ENCODE measurements at regions not wholly inside any gene's neighbourhood (a gene's known extent, or its start where the extent isn't known, plus 50 kb on each side); places are given as distances from the start of the nearest gene placed in this dataset.

DNA sequence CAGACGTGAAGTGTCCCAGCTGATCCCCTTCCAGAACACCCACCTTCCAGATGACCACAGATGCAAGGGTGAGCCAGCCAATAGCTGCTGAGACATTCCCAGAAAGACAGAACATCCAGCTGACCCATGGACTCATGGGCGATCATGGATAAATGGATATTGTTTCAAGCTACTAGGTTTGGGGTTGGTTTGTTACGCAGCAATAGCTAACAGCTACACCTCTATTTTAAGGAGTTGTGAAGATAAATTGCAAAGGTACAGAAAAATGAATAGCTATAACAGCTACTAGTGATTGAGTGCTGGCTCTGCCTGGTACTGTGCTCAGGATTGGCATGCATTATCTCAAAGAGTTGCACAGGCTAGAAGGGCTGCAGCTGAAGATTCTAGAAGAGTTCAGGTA is 122.5 kb downstream of the MIAT start:
- Histone ChIP-seq H3K9me3 (no peaks in the 10 kb centered on the region), H3K36me3 (peaks cover 15% of the 10 kb centered on the region), H3K4me3 (ENCODE audit: low read depth in 1 of 2, low read length in 1 of 2) (no peak overlapping the region), H3K27me3 (no peaks in the 10 kb centered on the region), H3K4me1 (ENCODE audit: control insufficient read depth in 1 of 2, insufficient read depth in 1 of 2, low read depth in 1 of 2, low read length in 1 of 2) (no peaks in the 10 kb centered on the region), H3K27ac (no peak overlapping the region)
- TF ChIP-seq CTCF (IDR thresholded peaks at IDR 0.05) = no peak

GRCh38 chr22:26780521-26780920 is 123.1 kb downstream of the MIAT start:
- no peaks in the 10 kb centered on the region for H3K9me3 ChIP-seq
- no peaks in the 10 kb centered on the region for H3K27me3 ChIP-seq
- H3K4me3 ChIP-seq (ENCODE audit: low read depth in 1 of 2, low read length in 1 of 2) = no peak overlapping the region
- no peaks in the 10 kb centered on the region for H3K4me1 ChIP-seq (ENCODE audit: control insufficient read depth in 1 of 2, insufficient read depth in 1 of 2, low read depth in 1 of 2, low read length in 1 of 2)
- no peak for TF ChIP-seq CTCF (IDR thresholded peaks at IDR 0.05)
- no peak overlapping the region for H3K27ac ChIP-seq
- H3K36me3 ChIP-seq = peaks cover 15% of the 10 kb centered on the region

GRCh38 chr22:26781062-26781461 is 123.7 kb downstream of the MIAT start:
- TF ChIP-seq CTCF (IDR thresholded peaks at IDR 0.05) = no peak
- Histone ChIP-seq H3K4me3 (ENCODE audit: low read depth in 1 of 2, low read length in 1 of 2) (no peak overlapping the region), H3K36me3 (peaks cover 15% of the 10 kb centered on the region), H3K9me3 (no peaks in the 10 kb centered on the region), H3K4me1 (ENCODE audit: control insufficient read depth in 1 of 2, insufficient read depth in 1 of 2, low read depth in 1 of 2, low read length in 1 of 2) (no peaks in the 10 kb centered on the region), H3K27ac (no peak overlapping the region), H3K27me3 (no peaks in the 10 kb centered on the region)

GRCh38 chr22:26781596-26781995 is 124.2 kb downstream of the MIAT start:
- Histone ChIP-seq H3K27me3 (no peaks in the 10 kb centered on the region), H3K4me3 (ENCODE audit: low read depth in 1 of 2, low read length in 1 of 2) (no peak overlapping the region), H3K27ac (no peak overlapping the region), H3K36me3 (peaks cover 15% of the 10 kb centered on the region), H3K9me3 (no peaks in the 10 kb centered on the region), H3K4me1 (ENCODE audit: control insufficient read depth in 1 of 2, insufficient read depth in 1 of 2, low read depth in 1 of 2, low read length in 1 of 2) (no peaks in the 10 kb centered on the region)
- no peak for TF ChIP-seq CTCF (IDR thresholded peaks at IDR 0.05)

- H3K9me3 ChIP-seq = no peaks in the 10 kb centered on the region
- no peaks in the 10 kb centered on the region for H3K4me1 ChIP-seq (ENCODE audit: control insufficient read depth in 1 of 2, insufficient read depth in 1 of 2, low read depth in 1 of 2, low read length in 1 of 2)
- no peak overlapping the region for H3K4me3 ChIP-seq (ENCODE audit: low read depth in 1 of 2, low read length in 1 of 2)
- H3K27ac ChIP-seq = no peak overlapping the region
- TF ChIP-seq CTCF (IDR thresholded peaks at IDR 0.05) = no peak
- H3K36me3 ChIP-seq = peaks cover 8% of the 10 kb centered on the region
- H3K27me3 ChIP-seq = no peaks in the 10 kb centered on the region
These were observed 126.5 kb downstream of the MIAT start for GRCh38 chr22:26783885-26784284.

GRCh38 chr22:26784772-26785171 is 127.4 kb downstream of the MIAT start:
- H3K4me3 ChIP-seq (ENCODE audit: low read depth in 1 of 2, low read length in 1 of 2) = no peak overlapping the region
- no peaks in the 10 kb centered on the region for H3K27me3 ChIP-seq
- H3K36me3 ChIP-seq = peaks cover 8% of the 10 kb centered on the region
- no peak for TF ChIP-seq CTCF (IDR thresholded peaks at IDR 0.05)
- H3K27ac ChIP-seq = no peak overlapping the region
- H3K4me1 ChIP-seq (ENCODE audit: control insufficient read depth in 1 of 2, insufficient read depth in 1 of 2, low read depth in 1 of 2, low read length in 1 of 2) = no peaks in the 10 kb centered on the region
- H3K9me3 ChIP-seq = no peaks in the 10 kb centered on the region
